ENCODE measurements at regions not wholly inside any gene's neighbourhood (a gene's known extent, or its start where the extent isn't known, plus 50 kb on each side); places are given as distances from the start of the nearest gene placed in this dataset.

GRCh38 chr5:124663101-124663506, 83.3 kb downstream of the ZNF608 start:
- no peak for DNase-seq

- no peak for DNase-seq
These were observed 84.2 kb downstream of the ZNF608 start for GRCh38 chr5:124662181-124662781.

- no peak for DNase-seq
These were observed 84.9 kb downstream of the ZNF608 start for GRCh38 chr5:124661317-124662141.

GRCh38 chr5:124660229-124661093, 86.0 kb downstream of the ZNF608 start:
- no peak for DNase-seq

GRCh38 chr5:124659798-124660197, 86.6 kb downstream of the ZNF608 start:
- DNase-seq: no peak

GRCh38 chr5:124658867-124659557, 87.4 kb downstream of the ZNF608 start:
- DNase-seq: no peak

- peak; percentile 68 for DNase-seq
These were observed 90.4 kb downstream of the ZNF608 start for GRCh38 chr5:124655921-124656511.

- no peak for DNase-seq
These were observed 91.1 kb downstream of the ZNF608 start for GRCh38 chr5:124655251-124655917.

GRCh38 chr5:124654418-124654817, 92.0 kb downstream of the ZNF608 start:
- no peak for DNase-seq

- DNase-seq: no peak
These were observed 92.8 kb downstream of the ZNF608 start for GRCh38 chr5:124653666-124654065.

GRCh38 chr5:124652892-124653441, 93.5 kb downstream of the ZNF608 start:
- no peak for DNase-seq

GRCh38 chr5:124652514-124652819, 94.0 kb downstream of the ZNF608 start:
- DNase-seq: no peak

- peak; percentile 57 for DNase-seq
These were observed 94.6 kb downstream of the ZNF608 start for GRCh38 chr5:124651663-124652513.

- DNase-seq: no peak
These were observed 95.3 kb downstream of the ZNF608 start for GRCh38 chr5:124650951-124651662.

- no peak for DNase-seq
These were observed 96.3 kb downstream of the ZNF608 start for GRCh38 chr5:124650147-124650561.

- peak; percentile 34 for DNase-seq
These were observed 96.8 kb downstream of the ZNF608 start for GRCh38 chr5:124649491-124650146.

- no peak for DNase-seq
These were observed 97.5 kb downstream of the ZNF608 start for GRCh38 chr5:124648902-124649467.

GRCh38 chr5:124647352-124647751, 99.1 kb downstream of the ZNF608 start:
- DNase-seq: no peak

GRCh38 chr5:124645396-124645795, 101.0 kb downstream of the ZNF608 start:
- DNase-seq: no peak

All from NCI-H2107 (cell line).